ENCODE measurements at regions not wholly inside any gene's neighbourhood (a gene's known extent, or its start where the extent isn't known, plus 50 kb on each side); places are given as distances from the start of the nearest gene placed in this dataset.

DNA sequence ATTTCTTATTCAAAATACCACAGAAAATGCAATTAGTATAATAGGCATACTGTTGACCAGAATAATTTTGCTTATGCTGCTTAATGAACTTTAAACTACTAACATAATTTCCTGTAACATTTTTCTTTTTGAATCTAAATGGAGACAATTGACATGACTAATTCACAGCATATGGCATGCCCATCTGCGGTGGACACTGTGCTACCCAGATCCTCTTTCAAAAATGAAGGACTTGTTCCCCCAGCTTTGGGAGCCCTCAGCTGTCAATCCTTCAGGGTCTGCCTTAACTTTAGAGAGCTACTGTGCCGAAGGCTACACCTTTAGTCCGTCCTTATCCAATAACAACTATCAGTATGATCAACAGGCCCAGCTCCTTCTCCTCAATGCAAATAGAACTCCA, 789.0 kb downstream of the PLA2G4A start:
- H3K27ac Mint-ChIP-seq, result no peak overlapping the region
- no peaks in the 10 kb centered on the region for H3K4me1 Mint-ChIP-seq
- no peak overlapping the region for H3K4me3 Mint-ChIP-seq
- DNase-seq, result no peak
- peaks cover 2% of the 10 kb centered on the region for H3K27me3 Mint-ChIP-seq (ENCODE audit: low read depth, poor library complexity)
- H3K9me3 Mint-ChIP-seq, result peaks cover 26% of the 10 kb centered on the region
- peaks cover 12% of the 10 kb centered on the region for H3K36me3 Mint-ChIP-seq (ENCODE audit: low read depth)
- TF ChIP-seq, protein P1, sequence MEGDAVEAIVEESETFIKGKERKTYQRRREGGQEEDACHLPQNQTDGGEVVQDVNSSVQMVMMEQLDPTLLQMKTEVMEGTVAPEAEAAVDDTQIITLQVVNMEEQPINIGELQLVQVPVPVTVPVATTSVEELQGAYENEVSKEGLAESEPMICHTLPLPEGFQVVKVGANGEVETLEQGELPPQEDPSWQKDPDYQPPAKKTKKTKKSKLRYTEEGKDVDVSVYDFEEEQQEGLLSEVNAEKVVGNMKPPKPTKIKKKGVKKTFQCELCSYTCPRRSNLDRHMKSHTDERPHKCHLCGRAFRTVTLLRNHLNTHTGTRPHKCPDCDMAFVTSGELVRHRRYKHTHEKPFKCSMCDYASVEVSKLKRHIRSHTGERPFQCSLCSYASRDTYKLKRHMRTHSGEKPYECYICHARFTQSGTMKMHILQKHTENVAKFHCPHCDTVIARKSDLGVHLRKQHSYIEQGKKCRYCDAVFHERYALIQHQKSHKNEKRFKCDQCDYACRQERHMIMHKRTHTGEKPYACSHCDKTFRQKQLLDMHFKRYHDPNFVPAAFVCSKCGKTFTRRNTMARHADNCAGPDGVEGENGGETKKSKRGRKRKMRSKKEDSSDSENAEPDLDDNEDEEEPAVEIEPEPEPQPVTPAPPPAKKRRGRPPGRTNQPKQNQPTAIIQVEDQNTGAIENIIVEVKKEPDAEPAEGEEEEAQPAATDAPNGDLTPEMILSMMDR (IDR thresholded peaks at IDR 0.05), result no peak

DNA sequence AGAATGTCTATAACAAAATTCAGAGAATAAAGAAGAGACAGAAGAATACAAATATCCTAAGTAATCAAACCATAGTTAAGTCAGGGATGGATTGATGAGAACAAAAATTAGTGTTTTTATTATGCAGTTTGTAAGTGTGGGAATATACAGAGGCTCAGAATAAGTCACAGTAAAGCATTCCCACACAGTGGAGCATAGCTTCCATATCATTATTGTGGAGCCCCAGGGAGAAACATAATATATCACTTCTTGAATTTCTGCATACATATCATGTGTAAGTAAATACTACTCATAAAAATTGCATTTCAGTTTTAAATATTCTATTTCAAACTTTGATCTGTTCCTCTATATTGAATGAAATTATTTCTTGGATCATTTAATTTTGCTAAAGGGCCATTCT, 790.4 kb downstream of the PLA2G4A start:
- Mint-ChIP-seq H3K36me3 (ENCODE audit: low read depth) (peaks cover 12% of the 10 kb centered on the region), H3K9me3 (peaks cover 26% of the 10 kb centered on the region), H3K4me1 (no peaks in the 10 kb centered on the region), H3K4me3 (no peak overlapping the region), H3K27ac (no peak overlapping the region), H3K27me3 (ENCODE audit: low read depth, poor library complexity) (peaks cover 2% of the 10 kb centered on the region)
- no peak for DNase-seq
- TF ChIP-seq, protein P1 (IDR thresholded peaks at IDR 0.05), result no peak

DNA sequence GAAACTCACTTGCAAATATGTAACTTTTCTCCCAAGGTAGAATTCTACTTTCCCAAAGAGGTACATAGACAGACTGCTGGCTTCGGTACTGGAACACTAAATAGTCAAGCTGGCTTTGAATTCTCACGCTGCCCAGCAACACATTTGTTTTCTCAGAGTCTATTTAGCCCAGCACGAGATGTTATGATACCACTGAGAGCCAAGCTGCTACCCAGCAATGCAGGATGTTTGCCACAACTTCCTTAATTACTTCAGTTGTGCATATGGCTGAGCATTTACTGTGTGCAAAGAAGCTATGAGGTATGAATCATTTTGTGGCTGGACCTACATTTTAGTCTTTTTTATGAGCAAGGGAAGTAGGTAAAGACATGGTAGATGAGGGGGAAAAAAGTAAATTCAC, 793.2 kb downstream of the PLA2G4A start:
- Mint-ChIP-seq H3K36me3 (ENCODE audit: low read depth) (peaks cover 8% of the 10 kb centered on the region), H3K27ac (no peak overlapping the region)
- TF ChIP-seq, protein P1 (IDR thresholded peaks at IDR 0.05), result no peak

DNA sequence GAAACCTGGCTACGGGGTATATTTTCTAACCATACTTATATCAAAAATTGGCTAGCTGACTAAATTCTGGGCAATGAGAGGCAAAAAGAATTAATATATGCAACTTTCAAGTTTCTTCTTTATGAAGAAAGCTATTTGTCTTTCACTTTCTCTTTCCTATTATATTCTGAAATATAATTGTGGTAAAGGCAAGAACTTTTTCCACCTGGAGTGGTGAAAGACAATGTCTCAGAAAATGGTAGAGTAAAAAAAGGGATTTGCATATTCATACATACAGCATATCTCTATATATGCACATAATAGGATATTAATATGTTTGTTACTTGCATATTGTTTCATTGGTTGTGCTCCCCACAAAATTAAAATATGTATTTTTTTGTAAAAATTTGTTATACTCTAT, 793.8 kb downstream of the PLA2G4A start:
- TF ChIP-seq, protein P1 (IDR thresholded peaks at IDR 0.05), result no peak
- Mint-ChIP-seq H3K27ac (no peak overlapping the region), H3K4me3 (no peak overlapping the region), H3K27me3 (ENCODE audit: low read depth, poor library complexity) (peaks cover 2% of the 10 kb centered on the region), H3K4me1 (no peaks in the 10 kb centered on the region), H3K9me3 (peaks cover 8% of the 10 kb centered on the region), H3K36me3 (ENCODE audit: low read depth) (peaks cover 8% of the 10 kb centered on the region)
- no peak for DNase-seq

More for the DNA sequence above, 793.2 kb downstream of the PLA2G4A start:
- Mint-ChIP-seq H3K4me3 (no peak overlapping the region), H3K9me3 (peaks cover 13% of the 10 kb centered on the region), H3K4me1 (no peaks in the 10 kb centered on the region), H3K27me3 (ENCODE audit: low read depth, poor library complexity) (peaks cover 2% of the 10 kb centered on the region)
- DNase-seq, result no peak

DNA sequence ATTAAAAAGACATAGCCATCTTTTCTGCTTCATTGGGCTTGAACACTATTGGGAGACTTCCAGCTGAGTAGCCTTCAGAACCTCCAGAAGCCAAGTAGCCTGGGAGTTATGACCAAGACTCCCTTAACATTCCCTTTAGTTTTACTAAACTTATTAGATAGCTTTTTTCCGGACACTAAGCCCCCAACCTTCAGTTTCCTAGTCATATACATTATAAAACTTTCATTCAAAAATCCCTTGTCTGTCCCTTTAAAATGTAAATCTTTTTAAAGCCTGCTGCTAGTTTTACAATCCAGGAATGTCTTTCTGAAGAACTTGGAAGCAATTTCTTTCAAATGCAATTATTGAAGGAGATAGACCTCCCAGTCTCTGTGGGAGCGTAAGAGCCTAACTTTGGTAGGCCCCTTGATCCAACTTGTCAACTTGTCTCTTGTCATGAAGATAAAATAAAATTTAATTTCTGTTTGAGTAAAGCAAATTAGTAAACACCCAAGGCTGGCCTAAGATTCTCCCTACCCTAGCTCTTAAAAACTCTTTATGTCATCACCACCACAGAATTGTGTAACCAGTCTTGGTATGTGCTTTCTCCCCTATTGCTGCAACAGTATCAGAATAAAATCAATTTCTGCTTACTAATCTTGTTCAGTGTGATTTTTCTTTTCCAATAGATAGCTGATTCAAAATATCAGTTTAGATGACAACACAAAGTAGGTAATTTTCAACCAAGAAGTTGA, 796.2 kb downstream of the PLA2G4A start:
- H3K27me3 Mint-ChIP-seq (ENCODE audit: low read depth, poor library complexity), result peaks cover 2% of the 10 kb centered on the region
- no peak overlapping the region for H3K4me3 Mint-ChIP-seq
- DNase-seq, result no peak
- TF ChIP-seq, protein P1 (IDR thresholded peaks at IDR 0.05), result no peak
- no peaks in the 10 kb centered on the region for H3K36me3 Mint-ChIP-seq (ENCODE audit: low read depth)
- H3K9me3 Mint-ChIP-seq, result no peaks in the 10 kb centered on the region
- H3K4me1 Mint-ChIP-seq, result no peaks in the 10 kb centered on the region
- H3K27ac Mint-ChIP-seq, result no peak overlapping the region

DNA sequence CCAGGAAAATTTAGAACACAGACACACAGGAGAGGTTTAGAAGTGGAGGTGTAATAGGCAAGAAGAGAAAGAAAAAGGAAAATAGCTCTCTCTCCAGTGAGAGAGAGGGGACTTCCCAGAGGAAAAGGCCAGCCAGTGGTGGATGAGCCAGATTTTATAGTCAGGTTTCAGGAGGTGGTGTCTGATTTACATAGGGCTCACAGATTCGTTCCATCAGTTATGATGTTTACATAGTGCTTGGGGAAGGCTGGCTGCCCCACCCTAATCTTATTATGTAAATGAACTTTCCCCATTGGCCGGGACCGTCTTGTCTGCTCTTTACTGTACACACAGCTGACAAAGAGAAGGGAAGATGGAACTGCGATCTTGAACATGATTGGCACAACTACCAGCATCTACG, 797.3 kb downstream of the PLA2G4A start:
- Mint-ChIP-seq H3K9me3 (peaks cover 8% of the 10 kb centered on the region), H3K27me3 (ENCODE audit: low read depth, poor library complexity) (peaks cover 4% of the 10 kb centered on the region), H3K27ac (no peak overlapping the region), H3K36me3 (ENCODE audit: low read depth) (no peaks in the 10 kb centered on the region), H3K4me3 (no peak overlapping the region), H3K4me1 (no peaks in the 10 kb centered on the region)
- DNase-seq, result no peak
- TF ChIP-seq, protein P1 (IDR thresholded peaks at IDR 0.05), result no peak

Measured in nephron progenitor cell (in vitro differentiated cells).